Progenitor cell of endocrine pancreas (in vitro differentiated cells): ENCODE measurements at regions not wholly inside any gene's neighbourhood (a gene's known extent, or its start where the extent isn't known, plus 50 kb on each side); places are given as distances from the start of the nearest gene placed in this dataset.
A peak's percentile ranks its signal among the peaks of the same experiment; 100 is the strongest.

Experiments used
- DNase-seq: peaks from one replicate; pipeline ENCODE4 v3.0.0; 2021; ENCODE audit warnings: low spot score; ENCODE audit not compliant: unreplicated experiment
- H3K27ac Mint-ChIP-seq: 2 replicates; pipeline ENCODE4 v1.8.0; 2021; ENCODE audit warnings: mild to moderate bottlenecking, moderate library complexity, mixed read lengths
- H3K27me3 Mint-ChIP-seq: 2 replicates; pipeline ENCODE4 v1.8.0; 2021; ENCODE audit warnings: mixed read lengths
- H3K36me3 Mint-ChIP-seq: 2 replicates; pipeline ENCODE4 v1.8.0; 2022; ENCODE audit warnings: mixed read lengths; ENCODE audit not compliant: insufficient read depth
- H3K4me1 Mint-ChIP-seq: 2 replicates; pipeline ENCODE4 v1.8.0; 2021; ENCODE audit warnings: low read depth, mixed read lengths
- H3K4me3 Mint-ChIP-seq: 2 replicates; pipeline ENCODE4 v1.8.0; 2021; ENCODE audit warnings: low read depth, mild to moderate bottlenecking, moderate library complexity, mixed read lengths
- H3K9me3 Mint-ChIP-seq: 2 replicates; pipeline ENCODE4 v1.8.0; 2021; ENCODE audit warnings: low read depth, mixed read lengths
- TF ChIP-seq, protein P1 (sequence below): fragments of 200-600 bp; sonication (generic); IDR thresholded peaks from one replicate; pipeline ENCODE4 v1.5.0; 2021; ENCODE audit warnings: antibody characterized with exemption, mild to moderate bottlenecking; ENCODE audit not compliant: unreplicated experiment

- no peak overlapping the region for H3K27ac Mint-ChIP-seq
- TF ChIP-seq, protein P1, sequence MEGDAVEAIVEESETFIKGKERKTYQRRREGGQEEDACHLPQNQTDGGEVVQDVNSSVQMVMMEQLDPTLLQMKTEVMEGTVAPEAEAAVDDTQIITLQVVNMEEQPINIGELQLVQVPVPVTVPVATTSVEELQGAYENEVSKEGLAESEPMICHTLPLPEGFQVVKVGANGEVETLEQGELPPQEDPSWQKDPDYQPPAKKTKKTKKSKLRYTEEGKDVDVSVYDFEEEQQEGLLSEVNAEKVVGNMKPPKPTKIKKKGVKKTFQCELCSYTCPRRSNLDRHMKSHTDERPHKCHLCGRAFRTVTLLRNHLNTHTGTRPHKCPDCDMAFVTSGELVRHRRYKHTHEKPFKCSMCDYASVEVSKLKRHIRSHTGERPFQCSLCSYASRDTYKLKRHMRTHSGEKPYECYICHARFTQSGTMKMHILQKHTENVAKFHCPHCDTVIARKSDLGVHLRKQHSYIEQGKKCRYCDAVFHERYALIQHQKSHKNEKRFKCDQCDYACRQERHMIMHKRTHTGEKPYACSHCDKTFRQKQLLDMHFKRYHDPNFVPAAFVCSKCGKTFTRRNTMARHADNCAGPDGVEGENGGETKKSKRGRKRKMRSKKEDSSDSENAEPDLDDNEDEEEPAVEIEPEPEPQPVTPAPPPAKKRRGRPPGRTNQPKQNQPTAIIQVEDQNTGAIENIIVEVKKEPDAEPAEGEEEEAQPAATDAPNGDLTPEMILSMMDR, result no peak
- DNase-seq, result no peak
- peaks cover 20% of the 10 kb centered on the region for H3K27me3 Mint-ChIP-seq
- H3K4me3 Mint-ChIP-seq, result no peak overlapping the region
- H3K4me1 Mint-ChIP-seq, result peaks cover 4% of the 10 kb centered on the region
- peaks cover 3% of the 10 kb centered on the region for H3K9me3 Mint-ChIP-seq
- H3K36me3 Mint-ChIP-seq, result no peaks in the 10 kb centered on the region
These were observed 431.5 kb upstream of the BOD1L1 start for GRCh38 chr4:14059006-14059405.

- TF ChIP-seq, protein P1, result no peak
- no peak overlapping the region for H3K27ac Mint-ChIP-seq
- DNase-seq, result no peak
- H3K9me3 Mint-ChIP-seq, result peaks cover 3% of the 10 kb centered on the region
- peaks cover 10% of the 10 kb centered on the region for H3K27me3 Mint-ChIP-seq
- no peak overlapping the region for H3K4me3 Mint-ChIP-seq
- H3K4me1 Mint-ChIP-seq, result peaks cover 15% of the 10 kb centered on the region
- H3K36me3 Mint-ChIP-seq, result no peaks in the 10 kb centered on the region
These were observed 437.5 kb upstream of the BOD1L1 start for GRCh38 chr4:14064984-14065383.

GRCh38 chr4:14065406-14065805, 437.9 kb upstream of the BOD1L1 start:
- H3K27me3 Mint-ChIP-seq, result peaks cover 6% of the 10 kb centered on the region
- peaks cover 18% of the 10 kb centered on the region for H3K4me1 Mint-ChIP-seq
- no peak for DNase-seq
- TF ChIP-seq, protein P1, result no peak
- peaks cover 3% of the 10 kb centered on the region for H3K9me3 Mint-ChIP-seq
- no peak overlapping the region for H3K27ac Mint-ChIP-seq
- H3K36me3 Mint-ChIP-seq, result no peaks in the 10 kb centered on the region
- no peak overlapping the region for H3K4me3 Mint-ChIP-seq

- H3K27me3 Mint-ChIP-seq, result peaks cover 3% of the 10 kb centered on the region
- peaks cover 2% of the 10 kb centered on the region for H3K9me3 Mint-ChIP-seq
- peaks cover 20% of the 10 kb centered on the region for H3K4me1 Mint-ChIP-seq
These were observed 439.5 kb upstream of the BOD1L1 start for GRCh38 chr4:14066979-14067378.

DNA sequence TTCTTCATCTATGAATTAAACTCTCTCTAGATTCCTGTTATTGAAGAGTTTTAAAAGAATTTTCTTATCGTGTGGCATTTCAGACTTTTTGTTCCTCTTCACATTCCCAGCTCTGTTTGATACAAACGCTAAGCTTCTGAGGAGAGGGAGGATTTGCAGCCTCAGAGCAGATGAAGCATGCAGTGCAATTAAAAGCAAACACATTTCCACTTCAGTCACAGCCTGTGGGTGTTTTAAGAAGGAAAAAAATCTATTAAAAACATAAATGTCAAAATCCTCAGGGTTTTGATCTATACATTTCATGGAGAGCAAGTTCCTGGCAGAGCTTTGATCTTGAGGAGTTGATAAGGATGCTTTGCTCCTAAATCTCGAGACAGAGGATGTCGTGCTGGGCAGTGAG, 442.4 kb upstream of the BOD1L1 start:
- TF ChIP-seq, protein P1, result no peak
- no peak for DNase-seq
- no peak overlapping the region for H3K4me3 Mint-ChIP-seq
- H3K27me3 Mint-ChIP-seq, result peaks cover 3% of the 10 kb centered on the region
- peak overlapping the region; percentile 43 for H3K27ac Mint-ChIP-seq
- H3K9me3 Mint-ChIP-seq, result peaks cover 19% of the 10 kb centered on the region
- H3K36me3 Mint-ChIP-seq, result peaks cover 2% of the 10 kb centered on the region
- peaks cover 20% of the 10 kb centered on the region for H3K4me1 Mint-ChIP-seq

More at GRCh38 chr4:14066979-14067378, 439.5 kb upstream of the BOD1L1 start:
- peaks cover under 1% of the 10 kb centered on the region for H3K36me3 Mint-ChIP-seq
- no peak overlapping the region for H3K27ac Mint-ChIP-seq
- no peak for DNase-seq
- no peak overlapping the region for H3K4me3 Mint-ChIP-seq
- TF ChIP-seq, protein P1, result no peak
